Thyroid gland (tissue), 4 donors: ENCODE measurements at regions not wholly inside any gene's neighbourhood (a gene's known extent, or its start where the extent isn't known, plus 50 kb on each side); places are given as distances from the start of the nearest gene placed in this dataset.

Experiments used
- DNase-seq, 2 donors: peaks; one replicate each; pipeline ENCODE4 v3.0.0-alpha.2; 2019
- H3K27ac ChIP-seq, 3 donors: fragments of 200-600 bp; sonication (generic); 1 replicate in 2 of 3; 2 replicates in 1 of 3; pipeline ENCODE4 v1.5.1; 2016 to 2019; ENCODE audit warnings: mild to moderate bottlenecking in 1 of 3, moderate library complexity in 1 of 3
- H3K27me3 ChIP-seq: fragments of 200-600 bp; sonication (generic); one replicate; pipeline ENCODE4 v1.5.1; 2019
- H3K36me3 ChIP-seq, 2 donors: fragments of 200-600 bp; sonication (generic); one replicate each; pipeline ENCODE4 v1.5.1; 2016 to 2019
- H3K4me1 ChIP-seq, 2 donors: fragments of 200-600 bp; sonication (generic); one replicate each; pipeline ENCODE4 v1.5.1; 2017 to 2019
- H3K4me3 ChIP-seq, 3 donors: fragments of 200-600 bp; sonication (generic); replicated peaks in 1 of 3; 1 replicate in 2 of 3; 2 replicates in 1 of 3; pipeline ENCODE4 v1.5.1; 2016; ENCODE audit warnings: mild to moderate bottlenecking in 1 of 3
- H3K9me3 ChIP-seq: fragments of 200-600 bp; sonication (generic); one replicate; pipeline ENCODE4 v1.5.1; 2017
- POLR2A ChIP-seq, 2 donors: fragments of 450-650 bp; IDR thresholded peaks; one replicate each; pipeline ENCODE4 v1.6.1; 2017; ENCODE audit warnings: antibody characterized with exemption in 2 of 2, mild to moderate bottlenecking in 2 of 2, moderate library complexity in 1 of 2
- WGBS, 2 donors: methylation state at CpG; one replicate each; pipeline ENCODE4 v1.1.5; 2017; 5-methylcytosine and 5-hydroxymethylcytosine counted together
- intact Hi-C: fragments of 100-400 bp; cut with DNase I; formaldehyde crosslinking; loops from one replicate; pipeline ENCODE4 v1.15.1; 2023
- TF ChIP-seq, protein P1 (sequence below), 6 experiments: fragments of 200-600 bp in 3 of 6; fragments of 450-650 bp in 3 of 6; sonication (generic) in 3 of 6; IDR thresholded peaks; one replicate each; pipeline ENCODE4 v1.5.1; 2016 to 2019; ENCODE audit warnings: antibody characterized with exemption in 6 of 6, mild to moderate bottlenecking in 2 of 6, inconsistent platforms in 1 of 6, moderate library complexity in 1 of 6

DNA sequence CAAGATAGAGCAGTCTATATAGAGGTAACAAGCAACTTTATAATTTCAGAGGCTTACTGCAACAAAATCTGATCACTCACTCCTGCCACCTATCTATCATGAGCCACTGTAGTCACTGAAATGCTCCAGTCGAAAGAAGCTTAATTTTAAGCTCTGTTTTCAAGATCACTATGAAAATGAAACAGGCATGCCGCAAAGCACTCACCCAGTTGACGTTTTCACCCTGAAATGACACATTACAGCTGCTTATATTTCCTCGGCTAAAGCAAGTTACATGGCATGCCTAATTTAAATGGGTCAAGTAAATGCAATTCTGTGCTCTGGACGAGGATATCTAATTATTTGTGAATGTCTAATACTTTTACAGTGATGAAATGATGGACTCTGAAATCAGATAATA lies 616.3 kb downstream of the FAM181B start:
- no peak for TF ChIP-seq POLR2A (IDR thresholded peaks at IDR 0.05)
- TF ChIP-seq, protein P1, sequence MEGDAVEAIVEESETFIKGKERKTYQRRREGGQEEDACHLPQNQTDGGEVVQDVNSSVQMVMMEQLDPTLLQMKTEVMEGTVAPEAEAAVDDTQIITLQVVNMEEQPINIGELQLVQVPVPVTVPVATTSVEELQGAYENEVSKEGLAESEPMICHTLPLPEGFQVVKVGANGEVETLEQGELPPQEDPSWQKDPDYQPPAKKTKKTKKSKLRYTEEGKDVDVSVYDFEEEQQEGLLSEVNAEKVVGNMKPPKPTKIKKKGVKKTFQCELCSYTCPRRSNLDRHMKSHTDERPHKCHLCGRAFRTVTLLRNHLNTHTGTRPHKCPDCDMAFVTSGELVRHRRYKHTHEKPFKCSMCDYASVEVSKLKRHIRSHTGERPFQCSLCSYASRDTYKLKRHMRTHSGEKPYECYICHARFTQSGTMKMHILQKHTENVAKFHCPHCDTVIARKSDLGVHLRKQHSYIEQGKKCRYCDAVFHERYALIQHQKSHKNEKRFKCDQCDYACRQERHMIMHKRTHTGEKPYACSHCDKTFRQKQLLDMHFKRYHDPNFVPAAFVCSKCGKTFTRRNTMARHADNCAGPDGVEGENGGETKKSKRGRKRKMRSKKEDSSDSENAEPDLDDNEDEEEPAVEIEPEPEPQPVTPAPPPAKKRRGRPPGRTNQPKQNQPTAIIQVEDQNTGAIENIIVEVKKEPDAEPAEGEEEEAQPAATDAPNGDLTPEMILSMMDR (IDR thresholded peaks at IDR 0.05), result no peak
- 79 to 84% methylated on average over 5 of the region's 5 CpGs for WGBS, 2 donors
- intact Hi-C loops, result no loop called here

DNA sequence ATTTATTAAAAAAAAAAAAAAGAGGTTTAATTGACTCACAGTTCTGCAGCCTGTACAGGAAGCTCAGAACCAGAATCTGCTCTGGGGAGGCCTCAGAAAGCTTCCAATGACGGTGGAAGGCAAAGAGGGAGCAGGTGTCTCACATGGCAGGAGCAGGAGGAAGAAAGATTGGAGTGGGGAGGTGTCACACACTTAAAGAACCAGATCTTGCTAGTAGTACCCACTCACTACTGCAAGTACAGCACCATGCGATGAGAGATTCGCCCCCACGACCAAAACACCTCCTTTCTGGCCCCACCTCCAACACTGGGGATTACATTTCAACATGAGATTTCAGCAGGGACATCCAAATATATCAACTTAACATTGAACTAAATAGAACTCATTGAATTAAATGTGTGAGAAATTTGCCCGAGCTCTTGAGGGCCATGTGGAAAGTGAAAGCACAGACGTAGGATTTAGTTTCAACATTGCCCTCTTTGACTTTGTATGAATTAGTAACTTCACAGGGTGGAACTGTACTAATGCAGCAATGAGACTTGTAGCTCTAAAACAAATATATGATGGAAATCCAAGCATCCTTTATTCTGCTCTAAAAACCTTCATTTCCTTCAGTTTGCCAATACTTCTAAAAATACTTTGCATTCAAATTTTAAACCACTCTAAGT lies 628.2 kb downstream of the FAM181B start:
- no peak for TF ChIP-seq POLR2A (IDR thresholded peaks at IDR 0.05)
- TF ChIP-seq, protein P1 (IDR thresholded peaks at IDR 0.05), result no peak
- Histone ChIP-seq H3K4me1 (no peaks in the 10 kb centered on the region), H3K27ac (no peak overlapping the region), H3K9me3 (no peaks in the 10 kb centered on the region), H3K36me3 (no peaks in the 10 kb centered on the region), H3K27me3 (no peaks in the 10 kb centered on the region), H3K4me3 (no peak overlapping the region)
- intact Hi-C loops, result no loop called here
- 61 to 63% methylated on average over 6 of the region's 6 CpGs for WGBS, 2 donors
- no peak for DNase-seq

More for the DNA sequence above, 616.3 kb downstream of the FAM181B start:
- no peak overlapping the region for H3K27ac ChIP-seq
- H3K36me3 ChIP-seq, result no peaks in the 10 kb centered on the region
- H3K27me3 ChIP-seq, result no peaks in the 10 kb centered on the region
- H3K4me1 ChIP-seq, result no peaks in the 10 kb centered on the region
- no peak overlapping the region for H3K4me3 ChIP-seq
- no peaks in the 10 kb centered on the region for H3K9me3 ChIP-seq
- no peak for DNase-seq

DNA sequence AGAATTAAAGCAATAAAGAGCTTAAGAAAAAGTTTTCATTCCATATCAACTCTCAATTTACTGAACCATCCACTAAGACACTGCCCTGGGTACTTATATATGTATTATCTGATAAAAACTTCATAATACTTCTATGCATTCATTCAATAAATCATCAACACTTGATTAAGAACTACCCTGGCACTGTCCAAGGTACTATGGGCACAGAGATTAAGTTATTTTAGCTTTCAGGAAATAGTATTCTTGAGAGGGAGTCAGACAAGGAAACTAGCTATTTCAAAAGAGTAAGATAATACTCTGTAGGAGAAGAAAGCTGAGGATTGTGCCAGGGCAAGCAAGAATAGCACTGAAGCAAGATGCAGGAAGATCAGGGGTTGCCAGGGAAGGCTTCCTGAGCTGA lies 640.8 kb downstream of the FAM181B start:
- Histone ChIP-seq H3K4me3 (no peak overlapping the region), H3K4me1 (no peaks in the 10 kb centered on the region), H3K36me3 (no peaks in the 10 kb centered on the region), H3K9me3 (no peaks in the 10 kb centered on the region), H3K27ac (no peak overlapping the region), H3K27me3 (no peaks in the 10 kb centered on the region)
- TF ChIP-seq, protein P1 (IDR thresholded peaks at IDR 0.05), result no peak
- TF ChIP-seq POLR2A (IDR thresholded peaks at IDR 0.05), result no peak
- intact Hi-C loops, result no loop called here
- no peak for DNase-seq

DNA sequence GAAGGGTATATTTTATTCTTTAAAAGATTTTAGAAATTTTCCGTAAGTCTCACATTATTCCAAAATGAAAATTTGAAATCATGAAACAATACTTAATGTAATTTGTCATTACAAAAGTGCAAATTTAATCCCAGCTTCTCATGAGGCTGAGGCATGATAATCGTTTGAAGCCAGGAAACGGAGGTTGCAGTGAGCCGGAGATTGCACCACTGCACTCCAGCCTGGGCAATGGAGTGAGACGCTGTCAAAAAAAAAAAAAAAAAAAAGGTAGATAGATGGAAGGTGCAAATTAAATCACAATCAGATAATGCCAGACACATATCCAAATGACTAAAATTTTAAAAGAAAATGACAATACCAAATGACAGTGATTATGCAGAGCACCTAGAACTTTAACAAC lies 644.2 kb downstream of the FAM181B start:
- TF ChIP-seq, protein P1 (IDR thresholded peaks at IDR 0.05), result no peak
- TF ChIP-seq POLR2A (IDR thresholded peaks at IDR 0.05), result no peak
- 60 to 65% methylated on average over 5 of the region's 5 CpGs for WGBS, 2 donors
- intact Hi-C loops, result no loop called here
- H3K9me3 ChIP-seq, result no peaks in the 10 kb centered on the region
- no peaks in the 10 kb centered on the region for H3K27me3 ChIP-seq
- H3K27ac ChIP-seq, result no peak overlapping the region
- no peak overlapping the region for H3K4me3 ChIP-seq
- H3K36me3 ChIP-seq, result no peaks in the 10 kb centered on the region
- no peaks in the 10 kb centered on the region for H3K4me1 ChIP-seq
- DNase-seq, result no peak

DNA sequence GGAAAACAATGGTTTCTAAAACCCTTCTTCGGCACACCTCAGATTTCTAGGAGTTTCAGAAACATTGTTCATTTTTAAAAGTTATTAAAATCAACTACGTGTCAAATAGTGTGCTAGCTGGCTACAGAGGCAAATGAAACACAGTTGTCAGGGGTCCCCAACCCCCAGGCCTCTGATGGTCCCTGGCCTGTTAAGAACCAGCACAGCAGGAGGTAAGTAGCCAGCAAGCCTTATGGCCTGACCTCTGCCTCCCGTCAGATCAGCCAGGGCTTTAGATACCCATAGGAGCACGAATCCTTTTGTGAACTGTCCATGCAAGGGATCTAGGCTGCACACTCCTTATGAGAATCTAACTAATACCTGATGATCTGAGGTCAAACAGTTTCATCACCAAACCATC lies 648.2 kb downstream of the FAM181B start:
- DNase-seq, result no peak
- 82 to 86% methylated on average over 4 of the region's 4 CpGs for WGBS, 2 donors
- H3K4me1 ChIP-seq, result no peaks in the 10 kb centered on the region
- H3K27ac ChIP-seq, result no peak overlapping the region
- intact Hi-C loops, result no loop called here
- TF ChIP-seq, protein P1 (IDR thresholded peaks at IDR 0.05), result no peak
- TF ChIP-seq POLR2A (IDR thresholded peaks at IDR 0.05), result no peak
- H3K36me3 ChIP-seq, result no peaks in the 10 kb centered on the region
- H3K4me3 ChIP-seq, result no peak overlapping the region
- no peaks in the 10 kb centered on the region for H3K27me3 ChIP-seq
- no peaks in the 10 kb centered on the region for H3K9me3 ChIP-seq
